B cell (primary cell): ENCODE measurements at regions not wholly inside any gene's neighbourhood (a gene's known extent, or its start where the extent isn't known, plus 50 kb on each side); places are given as distances from the start of the nearest gene placed in this dataset.
A peak's percentile ranks its signal among the peaks of the same experiment; 100 is the strongest.

Experiments
- ATAC-seq: fragments of 200-7000 bp; cut with Tn5 transposase; one replicate; pipeline ENCODE4 v1.10.0; 2021; ENCODE audit warnings: low read depth, mild to moderate bottlenecking, moderate number of reproducible peaks, moderate library complexity
- CTCF ChIA-PET: fragments of 350-600 bp; sonication (Branson Sonifier 250); formaldehyde crosslinking; loops from one replicate; lab custom pipeline; 2021; ENCODE audit warnings: antibody characterized with exemption, inconsistent platforms; lab: Charles Lee
- POLR2A ChIA-PET: fragments of 350-600 bp; sonication (Branson Sonifier 250); formaldehyde crosslinking; loops from one replicate; lab custom pipeline; 2021; ENCODE audit warnings: antibody characterized with exemption; lab: Charles Lee
- DNase-seq: peaks from one replicate; pipeline ENCODE4 v3.0.0; 2013
- H2AFZ ChIP-seq: 2 replicates; pipeline ENCODE4 v1.6.1; 2012; ENCODE audit warnings: mild to moderate bottlenecking, low read depth, low read length; ENCODE audit not compliant: insufficient read depth, poor library complexity, severe bottlenecking
- H3K27ac ChIP-seq, 2 donors: 1 replicate in 1 of 2; 2 replicates in 1 of 2; pipeline ENCODE4 v1.5.1; 2012 to 2013; ENCODE audit warnings: low read length in 2 of 2, mild to moderate bottlenecking in 2 of 2, moderate library complexity in 1 of 2
- H3K27me3 ChIP-seq, 4 experiments: fragments of 200-600 bp in 1 of 4; sonication (generic) in 1 of 4; replicated peaks in 1 of 4; 1 replicate in 2 of 4; 2 replicates in 2 of 4; pipeline versions ENCODE4 v1.6.1 to v1.7.0; 2013 to 2016; ENCODE audit warnings: low read length in 3 of 4, mild to moderate bottlenecking in 2 of 4, mixed read lengths in 1 of 4, moderate library complexity in 1 of 4; ENCODE audit not compliant: insufficient read depth in 4 of 4, control insufficient read depth in 3 of 4; ENCODE audit errors: control extremely low read depth in 1 of 4
- H3K36me3 ChIP-seq, 2 experiments: replicated peaks in 1 of 2; 1 replicate in 1 of 2; 2 replicates in 1 of 2; pipeline versions ENCODE4 v1.6.1 to v1.7.1; 2013; ENCODE audit warnings: low read length in 1 of 2; ENCODE audit not compliant: insufficient read depth in 2 of 2, control insufficient read depth in 1 of 2; ENCODE audit errors: control extremely low read depth in 1 of 2, extremely low read depth in 1 of 2
- H3K4me1 ChIP-seq, 2 donors: fragments of 200-600 bp in 1 of 2; sonication (generic) in 1 of 2; 1 replicate in 1 of 2; 2 replicates in 1 of 2; pipeline versions ENCODE4 v1.5.1 to v1.6.1; 2013 to 2017; ENCODE audit warnings: low read length in 2 of 2; ENCODE audit not compliant: control insufficient read depth in 2 of 2, insufficient read depth in 2 of 2
- H3K4me2 ChIP-seq: replicated peaks from 2 replicates; pipeline ENCODE3; 2012; ENCODE audit warnings: mild to moderate bottlenecking, low read depth, low read length; ENCODE audit not compliant: poor library complexity, severe bottlenecking
- H3K4me3 ChIP-seq, 5 experiments: fragments of 200-600 bp in 1 of 5; sonication (generic) in 1 of 5; 1 replicate in 3 of 5; 2 replicates in 2 of 5; pipeline versions ENCODE4 v1.5.1 to v1.7.0; 2011 to 2016; ENCODE audit warnings: low read length in 4 of 5, mild to moderate bottlenecking in 4 of 5, low read depth in 2 of 5, control low read depth in 1 of 5, moderate library complexity in 1 of 5; ENCODE audit not compliant: insufficient read depth in 1 of 5; ENCODE audit errors: control extremely low read depth in 1 of 5, extremely low read depth in 1 of 5
- H3K79me2 ChIP-seq: fragments of 200-600 bp; sonication (generic); one replicate; pipeline ENCODE4 v1.6.0; 2016; ENCODE audit warnings: low read length; ENCODE audit not compliant: control insufficient read depth, insufficient read depth
- H3K9ac ChIP-seq: fragments of 200-600 bp; sonication (generic); 2 replicates; pipeline ENCODE4 v1.6.1; 2017; ENCODE audit warnings: mild to moderate bottlenecking, low read length, moderate library complexity
- H3K9me3 ChIP-seq, 3 donors: one replicate each; pipeline versions ENCODE4 v1.6.1 to v1.7.1; 2013; ENCODE audit warnings: low read length in 2 of 3; ENCODE audit not compliant: control insufficient read depth in 2 of 3, insufficient read depth in 1 of 3; ENCODE audit errors: control extremely low read depth in 1 of 3
- H4K20me1 ChIP-seq: 2 replicates; pipeline ENCODE4 v1.6.0; 2012; ENCODE audit warnings: mild to moderate bottlenecking, low read length; ENCODE audit not compliant: insufficient read depth, control insufficient read depth, poor library complexity, severe bottlenecking
- H3K27ac Mint-ChIP-seq: one replicate; pipeline ENCODE4 v1.8.0; 2021; ENCODE audit warnings: mixed read lengths
- H3K27me3 Mint-ChIP-seq: one replicate; pipeline ENCODE4 v1.8.0; 2021; ENCODE audit warnings: mixed read lengths
- H3K4me1 Mint-ChIP-seq: one replicate; pipeline ENCODE4 v1.8.0; 2021; ENCODE audit warnings: mixed read lengths
- H3K4me3 Mint-ChIP-seq: one replicate; pipeline ENCODE4 v1.8.0; 2021; ENCODE audit warnings: mixed read lengths
- H3K9me3 Mint-ChIP-seq: one replicate; pipeline ENCODE4 v1.8.0; 2022; ENCODE audit warnings: mixed read lengths; ENCODE audit not compliant: insufficient read depth
- CTCF ChIP-seq: fragments of 200-600 bp; IDR thresholded peaks from one replicate; pipeline ENCODE4 v1.8.0; 2022; ENCODE audit warnings: antibody characterized with exemption, mild to moderate bottlenecking
- EZH2 ChIP-seq: IDR thresholded peaks from 2 replicates; pipeline ENCODE4 v1.6.1; 2012; ENCODE audit warnings: borderline replicate concordance, low read depth, mild to moderate bottlenecking, moderate library complexity, low read length; ENCODE audit not compliant: insufficient read depth, poor library complexity, severe bottlenecking
- WGBS: methylation state at CpG from one replicate; pipeline ENCODE4 v1.1.5; 2013; ENCODE audit warnings: missing lambda C conversion rate; ENCODE audit not compliant: insufficient coverage; 5-methylcytosine and 5-hydroxymethylcytosine counted together
- intact Hi-C: fragments of 100-400 bp; cut with micrococcal nuclease; formaldehyde crosslinking; loops from one replicate; pipeline ENCODE4 v1.10.0; 2022

- ChIA-PET POLR2A (no interaction called here), CTCF (no interaction called here)
- no peaks in the 10 kb centered on the region for H3K4me1 ChIP-seq
- Mint-ChIP-seq H3K4me3 (no peak overlapping the region), H3K9me3 (peaks cover 1% of the 10 kb centered on the region), H3K27me3 (no peaks in the 10 kb centered on the region), H3K27ac (no peak overlapping the region), H3K4me1 (no peaks in the 10 kb centered on the region)
- peaks cover 0 to 2% (median 0%) of the 10 kb centered on the region in 3 donors for H3K9me3 ChIP-seq
- H3K9ac ChIP-seq: no peak overlapping the region
- no peaks in the 10 kb centered on the region for H3K79me2 ChIP-seq
- H3K36me3 ChIP-seq: no peaks in the 10 kb centered on the region
- TF ChIP-seq CTCF (no peak), EZH2 (no peak)
- no peaks in the 10 kb centered on the region for H3K27me3 ChIP-seq
- intact Hi-C loops: no loop called here
- no peak overlapping the region for H3K4me3 ChIP-seq
- 100% methylated on average over 1 of the region's 3 CpGs for WGBS
- no peak overlapping the region for H3K27ac ChIP-seq
- H2AFZ ChIP-seq: no peak overlapping the region
- H3K4me2 ChIP-seq: no peak overlapping the region
- ATAC-seq (no peak), DNase-seq (no peak)
- no peaks in the 10 kb centered on the region for H4K20me1 ChIP-seq
Observed at GRCh38 chr18:55982992-55983391, 395.0 kb upstream of the TCF4 start.

GRCh38 chr18:55981712-55982475, 393.9 kb upstream of the TCF4 start:
- Histone ChIP-seq H3K36me3 (no peaks in the 10 kb centered on the region), H3K4me1 (no peaks in the 10 kb centered on the region), H3K27me3 (no peaks in the 10 kb centered on the region), H3K9ac (peak overlapping the region; percentile 18), H3K4me3 (peak overlapping the region in 2 of 5 experiments; percentile 19 to 25), H3K9me3 (peaks cover 0 to 2% (median 0%) of the 10 kb centered on the region in 3 donors), H4K20me1 (no peaks in the 10 kb centered on the region), H2AFZ (peak overlapping the region; percentile 21), H3K4me2 (peak overlapping the region; percentile 3), H3K79me2 (no peaks in the 10 kb centered on the region), H3K27ac (peak overlapping the region in 1 of 2 donors; percentile 9)
- Mint-ChIP-seq H3K27ac (peak overlapping the region; percentile 74), H3K4me3 (peak overlapping the region; percentile 38), H3K4me1 (no peaks in the 10 kb centered on the region), H3K27me3 (no peaks in the 10 kb centered on the region), H3K9me3 (no peaks in the 10 kb centered on the region)
- ATAC-seq: no peak
- intact Hi-C loops: no loop called here
- no CpG with 5 or more reads among the region's 6 CpGs for WGBS
- DNase-seq: no peak
- TF ChIP-seq EZH2 (no peak), CTCF (no peak)
- ChIA-PET CTCF (no interaction called here), POLR2A (no interaction called here)
